SU-DHL-6 (cell line): ENCODE measurements at regions not wholly inside any gene's neighbourhood (a gene's known extent, or its start where the extent isn't known, plus 50 kb on each side); places are given as distances from the start of the nearest gene placed in this dataset.

Experiments used
- H2AFZ ChIP-seq: fragments of 200-600 bp; sonication (generic); 2 replicates; pipeline ENCODE4 v1.6.1; 2014; ENCODE audit warnings: low read depth, mild to moderate bottlenecking, moderate library complexity, mixed read lengths, antibody characterized with exemption, low read length; ENCODE audit not compliant: severe bottlenecking
- H3F3A ChIP-seq: fragments of 200-600 bp; shearing (Covaris generic); 2 replicates; pipeline ENCODE4 v1.6.0; 2016; ENCODE audit warnings: antibody characterized with exemption, mild to moderate bottlenecking; ENCODE audit not compliant: insufficient read depth
- H3K27ac ChIP-seq: fragments of 200-600 bp; sonication (generic); 2 replicates; pipeline ENCODE4 v1.5.1; 2016; ENCODE audit warnings: low read depth, mild to moderate bottlenecking, low read length, moderate library complexity, mixed read lengths
- H3K27me3 ChIP-seq: fragments of 200-600 bp; sonication (generic), shearing (Covaris generic); 2 replicates; pipeline ENCODE4 v1.6.0; 2014; ENCODE audit warnings: mild to moderate bottlenecking, low read length
- H3K36me3 ChIP-seq: fragments of 200-600 bp; sonication (generic); 2 replicates; pipeline ENCODE4 v1.6.1; 2014; ENCODE audit warnings: mild to moderate bottlenecking, low read length, mixed read lengths
- H3K4me2 ChIP-seq: fragments of 300-600, 200-600 bp; shearing (Covaris generic), sonication (generic); 2 replicates; pipeline ENCODE4 v1.6.0; 2014; ENCODE audit warnings: low read length, low read depth, mild to moderate bottlenecking; ENCODE audit not compliant: poor library complexity, severe bottlenecking
- H3K4me3 ChIP-seq: fragments of 200-600 bp; sonication (generic); 2 replicates; pipeline ENCODE4 v1.5.1; 2014; ENCODE audit warnings: antibody characterized with exemption, low read length, mild to moderate bottlenecking, mixed read lengths; ENCODE audit not compliant: insufficient read depth, poor library complexity, severe bottlenecking
- H3K79me2 ChIP-seq: fragments of 200-600 bp; sonication (generic); 2 replicates; pipeline ENCODE4 v1.6.1; 2014; ENCODE audit warnings: mild to moderate bottlenecking, low read length, moderate library complexity; ENCODE audit not compliant: insufficient read depth
- H3K9ac ChIP-seq: fragments of 200-600 bp; sonication (generic); 2 replicates; pipeline ENCODE4 v1.7.0; 2014; ENCODE audit warnings: mild to moderate bottlenecking, low read length
- H3K9me2 ChIP-seq: fragments of 200-600 bp; sonication (generic); replicated peaks from 2 replicates; pipeline ENCODE4 v1.6.1; 2014; ENCODE audit warnings: low read length; ENCODE audit not compliant: insufficient read depth
- H3K9me3 ChIP-seq: fragments of 200-600 bp; sonication (generic); 2 replicates; pipeline ENCODE4 v1.6.1; 2014; ENCODE audit warnings: low read length, mixed read lengths; ENCODE audit not compliant: insufficient read depth
- H4K20me1 ChIP-seq: fragments of 200-600 bp; sonication (generic); 2 replicates; pipeline ENCODE4 v1.6.1; 2014; ENCODE audit warnings: low read depth, mild to moderate bottlenecking, antibody characterized with exemption, low read length, moderate library complexity, mixed read lengths
- EZH2phosphoT487 ChIP-seq: fragments of 200-600 bp; sonication (generic), shearing (Covaris generic); conservative IDR thresholded peaks from 2 replicates; pipeline ENCODE4 v1.6.1; 2018; ENCODE audit warnings: mild to moderate bottlenecking, antibody characterized with exemption, low read length, moderate library complexity, mixed read lengths
- TF ChIP-seq, protein P1 (sequence below): fragments of 200-600 bp; sonication (generic); IDR thresholded peaks from one replicate; pipeline ENCODE4 v1.5.1; 2017; ENCODE audit warnings: antibody characterized with exemption, mild to moderate bottlenecking, low read length, moderate library complexity; ENCODE audit not compliant: insufficient read depth, poor library complexity, severe bottlenecking

DNA sequence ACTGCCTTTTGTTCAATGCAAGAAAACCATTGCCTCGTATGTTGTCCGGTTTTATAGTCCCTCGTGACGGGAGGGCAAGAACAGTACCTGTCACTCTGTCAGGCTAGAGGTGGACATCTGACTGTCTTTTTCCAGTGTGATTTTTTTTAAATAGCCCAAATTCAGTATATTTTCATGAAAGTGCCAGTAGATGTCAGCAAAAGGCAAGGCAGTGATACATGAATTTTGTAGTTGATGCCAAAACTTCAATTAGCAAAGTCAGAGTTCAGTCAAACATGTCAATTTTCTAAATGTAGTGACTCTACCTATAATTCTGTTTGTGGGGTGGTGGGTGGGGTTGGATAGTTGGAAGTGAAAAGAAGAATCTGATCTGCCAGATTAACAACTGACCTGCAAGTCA, 296.0 kb upstream of the MC4R start:
- Histone ChIP-seq H3K27me3 (no peaks in the 10 kb centered on the region), H3F3A (no peaks in the 10 kb centered on the region), H3K27ac (no peak overlapping the region), H3K9ac (no peak overlapping the region), H3K36me3 (no peaks in the 10 kb centered on the region), H3K9me2 (no peaks in the 10 kb centered on the region), H3K4me3 (no peak overlapping the region), H2AFZ (no peak overlapping the region), H3K4me2 (no peak overlapping the region), H3K9me3 (no peaks in the 10 kb centered on the region), H4K20me1 (no peaks in the 10 kb centered on the region), H3K79me2 (no peaks in the 10 kb centered on the region)
- TF ChIP-seq, protein P1, sequence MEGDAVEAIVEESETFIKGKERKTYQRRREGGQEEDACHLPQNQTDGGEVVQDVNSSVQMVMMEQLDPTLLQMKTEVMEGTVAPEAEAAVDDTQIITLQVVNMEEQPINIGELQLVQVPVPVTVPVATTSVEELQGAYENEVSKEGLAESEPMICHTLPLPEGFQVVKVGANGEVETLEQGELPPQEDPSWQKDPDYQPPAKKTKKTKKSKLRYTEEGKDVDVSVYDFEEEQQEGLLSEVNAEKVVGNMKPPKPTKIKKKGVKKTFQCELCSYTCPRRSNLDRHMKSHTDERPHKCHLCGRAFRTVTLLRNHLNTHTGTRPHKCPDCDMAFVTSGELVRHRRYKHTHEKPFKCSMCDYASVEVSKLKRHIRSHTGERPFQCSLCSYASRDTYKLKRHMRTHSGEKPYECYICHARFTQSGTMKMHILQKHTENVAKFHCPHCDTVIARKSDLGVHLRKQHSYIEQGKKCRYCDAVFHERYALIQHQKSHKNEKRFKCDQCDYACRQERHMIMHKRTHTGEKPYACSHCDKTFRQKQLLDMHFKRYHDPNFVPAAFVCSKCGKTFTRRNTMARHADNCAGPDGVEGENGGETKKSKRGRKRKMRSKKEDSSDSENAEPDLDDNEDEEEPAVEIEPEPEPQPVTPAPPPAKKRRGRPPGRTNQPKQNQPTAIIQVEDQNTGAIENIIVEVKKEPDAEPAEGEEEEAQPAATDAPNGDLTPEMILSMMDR, result no peak
- no peak for TF ChIP-seq EZH2phosphoT487

DNA sequence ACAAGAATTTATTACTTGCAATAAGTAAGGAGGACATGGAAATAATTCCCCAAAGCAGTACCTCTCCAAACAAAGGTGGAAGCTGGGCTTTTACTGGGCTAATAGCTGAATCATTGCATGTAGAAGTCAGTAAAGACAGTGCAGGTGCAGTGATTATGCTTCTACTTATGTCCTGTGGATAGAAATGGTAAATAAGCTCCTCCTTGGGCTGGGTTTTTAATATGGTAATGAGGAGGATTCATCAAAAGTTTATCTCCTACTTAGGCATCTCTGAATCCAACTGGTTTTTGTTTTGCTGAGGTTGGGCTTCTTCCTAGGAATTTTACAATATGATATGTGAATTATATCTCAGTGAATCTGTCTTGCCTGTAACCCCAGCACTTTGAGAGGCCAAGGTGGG, 297.4 kb upstream of the MC4R start:
- Histone ChIP-seq H3F3A (no peaks in the 10 kb centered on the region), H3K4me2 (no peak overlapping the region), H3K9me3 (no peaks in the 10 kb centered on the region), H3K27ac (no peak overlapping the region), H3K79me2 (no peaks in the 10 kb centered on the region), H3K4me3 (no peak overlapping the region), H3K9ac (no peak overlapping the region), H3K9me2 (no peaks in the 10 kb centered on the region), H3K36me3 (no peaks in the 10 kb centered on the region), H3K27me3 (no peaks in the 10 kb centered on the region), H2AFZ (no peak overlapping the region), H4K20me1 (no peaks in the 10 kb centered on the region)
- TF ChIP-seq EZH2phosphoT487, result no peak
- TF ChIP-seq, protein P1, result no peak

DNA sequence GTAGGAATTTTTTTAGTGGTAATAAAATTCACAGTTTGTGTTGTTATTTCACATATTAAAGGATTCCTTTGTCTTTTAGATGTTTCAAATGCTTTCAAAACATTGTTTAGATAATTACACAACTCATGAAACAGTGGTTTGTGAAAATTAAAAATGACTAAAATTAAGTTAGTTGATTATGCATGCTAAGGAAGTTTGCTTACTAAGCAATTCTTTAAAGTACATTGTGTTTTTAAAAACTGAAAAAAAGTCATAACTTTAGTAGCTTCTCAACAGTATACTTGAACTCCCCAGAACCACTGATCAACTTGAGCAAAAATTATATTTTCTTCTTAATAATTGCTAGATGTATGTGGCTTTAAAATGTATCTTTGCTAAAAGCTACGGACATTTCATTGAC, 298.4 kb upstream of the MC4R start:
- Histone ChIP-seq H3K27ac (no peak overlapping the region), H3K9ac (no peak overlapping the region), H3K9me2 (no peaks in the 10 kb centered on the region), H2AFZ (no peak overlapping the region), H3K4me3 (no peak overlapping the region), H3F3A (no peaks in the 10 kb centered on the region), H3K79me2 (no peaks in the 10 kb centered on the region), H3K9me3 (no peaks in the 10 kb centered on the region), H3K4me2 (no peak overlapping the region), H3K27me3 (no peaks in the 10 kb centered on the region), H3K36me3 (no peaks in the 10 kb centered on the region), H4K20me1 (no peaks in the 10 kb centered on the region)
- TF ChIP-seq EZH2phosphoT487, result no peak
- TF ChIP-seq, protein P1, result no peak

DNA sequence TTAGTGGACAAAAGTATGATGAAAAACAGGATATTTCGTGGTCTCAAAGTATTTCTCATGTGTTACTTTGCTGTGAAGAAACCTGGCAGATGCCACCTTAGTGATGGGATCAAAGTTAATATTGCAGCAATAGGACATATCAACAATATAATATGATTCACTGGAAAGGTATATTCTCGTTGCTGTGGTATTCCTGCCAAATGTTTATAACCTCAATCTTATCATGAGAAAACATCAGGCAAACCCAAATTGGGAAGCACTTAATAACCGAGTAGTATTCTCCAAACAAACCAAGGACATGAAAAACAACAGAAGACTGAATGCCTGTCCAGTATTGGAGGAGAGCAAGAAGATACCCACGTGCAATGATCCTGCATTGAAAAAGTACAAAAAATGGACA, 302.6 kb upstream of the MC4R start:
- no peaks in the 10 kb centered on the region for H3K79me2 ChIP-seq
- H2AFZ ChIP-seq, result no peak overlapping the region
- H3K4me3 ChIP-seq, result no peak overlapping the region
- no peak overlapping the region for H3K4me2 ChIP-seq
- H4K20me1 ChIP-seq, result no peaks in the 10 kb centered on the region
- no peaks in the 10 kb centered on the region for H3K27me3 ChIP-seq
- no peak overlapping the region for H3K27ac ChIP-seq
- no peaks in the 10 kb centered on the region for H3K9me2 ChIP-seq
- no peaks in the 10 kb centered on the region for H3K36me3 ChIP-seq
- no peak for TF ChIP-seq EZH2phosphoT487
- TF ChIP-seq, protein P1, result no peak
- no peaks in the 10 kb centered on the region for H3K9me3 ChIP-seq
- no peak overlapping the region for H3K9ac ChIP-seq
- H3F3A ChIP-seq, result no peaks in the 10 kb centered on the region
